HepG2 (cell line): ENCODE measurements at regions not wholly inside any gene's neighbourhood (a gene's known extent, or its start where the extent isn't known, plus 50 kb on each side); places are given as distances from the start of the nearest gene placed in this dataset.

ENCODE experiments used
- ATAC-seq: fragments of 200-7000 bp; cut with Tn5 transposase; 3 replicates; pipeline ENCODE4 v1.9.1; 2020; ENCODE audit warnings: mild to moderate bottlenecking, moderate library complexity
- BruUV-seq: library from RNA; stranded (reverse); fragments of 400-500 nt; replicated peaks from 2 replicates; lab custom pipeline; 2021; lab: Mats Ljungman, UMichigan
- CTCF ChIA-PET: fragments of 300-600 bp; formaldehyde crosslinking; extraction: SDS; loops from one replicate; lab custom pipeline; 2021; ENCODE audit warnings: low total read pairs, inconsistent platforms, low intra/inter-chr PET ratio; lab: Yijun Ruan, JAX
- POLR2A ChIA-PET: fragments of 350-600 bp; sonication (Branson Sonifier 250); formaldehyde crosslinking; loops from one replicate; lab custom pipeline; 2020; ENCODE audit warnings: antibody characterized with exemption, inconsistent platforms; lab: Yijun Ruan, JAX
- DNase-seq: peaks from one replicate; pipeline ENCODE4 v3.0.0-alpha.2; 2015; ENCODE audit warnings: low spot score
- FAIRE-seq: peaks from 3 replicates; lab custom pipeline; 2011; peaks lifted over from hg19 to GRCh38; lab: Jason Lieb, UNC
- H2AFZ ChIP-seq: one replicate; pipeline ENCODE4 v1.6.1; 2011; ENCODE audit warnings: low read length, inconsistent platforms
- H3K27ac ChIP-seq: fragments of 300-600 bp; 3 replicates; pipeline ENCODE4 v1.8.0; 2011; ENCODE audit warnings: mixed run types, mild to moderate bottlenecking, mixed read lengths, low read length, inconsistent platforms; ENCODE audit not compliant: insufficient read depth; ENCODE audit errors: extremely low read length
- H3K27me3 ChIP-seq, 2 experiments: fragments of 200-600 bp in 1 of 2; 2 replicates in 1 of 2; 3 replicates in 1 of 2; pipeline versions ENCODE4 v1.6.0 to v1.8.0; 2011; ENCODE audit warnings: low read length in 2 of 2, mild to moderate bottlenecking in 2 of 2, moderate library complexity in 2 of 2, inconsistent platforms in 1 of 2; ENCODE audit not compliant: insufficient read depth in 2 of 2, control insufficient read depth in 1 of 2
- H3K36me3 ChIP-seq, 2 experiments: fragments of 200-600 bp in 1 of 2; replicated peaks in 1 of 2; 2 replicates in 1 of 2; 3 replicates in 1 of 2; pipeline versions ENCODE4 v1.5.1 to v1.8.0; 2011; ENCODE audit warnings: low read length in 2 of 2, inconsistent platforms in 1 of 2; ENCODE audit not compliant: insufficient read depth in 2 of 2, control insufficient read depth in 1 of 2
- H3K4me1 ChIP-seq: 2 replicates; pipeline ENCODE4 v1.5.1; 2012; ENCODE audit warnings: low read length, inconsistent platforms; ENCODE audit not compliant: insufficient read depth
- H3K4me2 ChIP-seq: 2 replicates; pipeline ENCODE4 v1.6.0; 2011; ENCODE audit warnings: low read depth, low read length, inconsistent platforms
- H3K4me3 ChIP-seq, 3 experiments: fragments of 200-600 bp in 1 of 3; sonication (generic), shearing (Covaris generic) in 1 of 3; replicated peaks in 1 of 3; 2 replicates each; pipeline ENCODE4 v1.5.1; 2011 to 2016; ENCODE audit warnings: low read length in 3 of 3, inconsistent platforms in 2 of 3, low read depth in 2 of 3, mild to moderate bottlenecking in 2 of 3, control low read depth in 1 of 3, mixed read lengths in 1 of 3; ENCODE audit not compliant: insufficient read depth in 1 of 3
- H3K79me2 ChIP-seq: one replicate; pipeline ENCODE4 v1.6.1; 2011; ENCODE audit warnings: low read length, inconsistent platforms; ENCODE audit not compliant: insufficient read depth
- H3K9ac ChIP-seq: 2 replicates; pipeline ENCODE4 v1.6.0; 2011; ENCODE audit warnings: mild to moderate bottlenecking, low read depth, low read length, inconsistent platforms; ENCODE audit not compliant: insufficient read depth
- H3K9me3 ChIP-seq: 2 replicates; pipeline ENCODE4 v1.5.1; 2012; ENCODE audit warnings: mild to moderate bottlenecking, low read length
- H4K20me1 ChIP-seq: 2 replicates; pipeline ENCODE4 v1.6.0; 2011; ENCODE audit warnings: inconsistent platforms, mild to moderate bottlenecking, low read length, moderate library complexity; ENCODE audit not compliant: insufficient read depth
- ELF3 ChIP-seq: IDR thresholded peaks from 2 replicates; pipeline ENCODE4 v1.6.1; 2016; ENCODE audit warnings: missing genetic modification reagents, missing compliant biosample characterization
- FOXC1 ChIP-seq: sonication (generic); formaldehyde crosslinking; IDR thresholded peaks from 2 replicates; pipeline ENCODE4 v1.8.0; 2022; ENCODE audit warnings: mild to moderate bottlenecking, missing genetic modification reagents, borderline replicate concordance
- GMEB2 ChIP-seq: IDR thresholded peaks from 2 replicates; pipeline ENCODE4 v1.6.1; 2016; ENCODE audit warnings: missing biosample characterization, missing genetic modification reagents, low read depth
- HIC2 ChIP-seq: sonication (generic); formaldehyde crosslinking; IDR thresholded peaks from 2 replicates; pipeline ENCODE4 v1.9.0; 2022; ENCODE audit warnings: low read depth, missing genetic modification reagents
- HNF4A ChIP-seq: sonication (generic); formaldehyde crosslinking; IDR thresholded peaks from 2 replicates; pipeline ENCODE4 v1.4.0; 2020; ENCODE audit warnings: missing genetic modification reagents
- IRF1 ChIP-seq: sonication (generic); formaldehyde crosslinking; IDR thresholded peaks from 2 replicates; pipeline ENCODE4 v1.4.0; 2020; ENCODE audit warnings: low read depth, mild to moderate bottlenecking, missing genetic modification reagents
- IRF2 ChIP-seq: IDR thresholded peaks from 2 replicates; pipeline ENCODE4 v1.6.1; 2018; ENCODE audit warnings: missing genetic modification reagents, missing compliant biosample characterization
- JDP2 ChIP-seq: sonication (generic); formaldehyde crosslinking; IDR thresholded peaks from 2 replicates; pipeline ENCODE4 v1.8.1; 2022; ENCODE audit warnings: missing genetic modification reagents, borderline replicate concordance
- MZF1 ChIP-seq: sonication (generic); formaldehyde crosslinking; IDR thresholded peaks from 2 replicates; pipeline ENCODE4 v1.8.1; 2023; ENCODE audit warnings: mild to moderate bottlenecking, missing genetic modification reagents, borderline replicate concordance
- RNF2 ChIP-seq: fragments of 450-650 bp; conservative IDR thresholded peaks from 2 replicates; pipeline ENCODE4 v1.6.1; 2016; ENCODE audit warnings: low read depth
- SALL1 ChIP-seq: sonication (generic); formaldehyde crosslinking; IDR thresholded peaks from 2 replicates; pipeline ENCODE4 v1.8.0; 2022; ENCODE audit warnings: mild to moderate bottlenecking, missing genetic modification reagents
- SP1 ChIP-seq, 2 experiments: fragments of 450-650 bp in 1 of 2; sonication (generic) in 1 of 2; formaldehyde crosslinking in 1 of 2; IDR thresholded peaks; 2 replicates each; pipeline versions ENCODE4 v1.4.0 to v1.6.1; 2016 to 2020; ENCODE audit warnings: missing genetic modification reagents in 1 of 2
- SSRP1 ChIP-seq: IDR thresholded peaks from 2 replicates; pipeline ENCODE4 v1.6.1; 2016; ENCODE audit warnings: control low read depth
- TBX3 ChIP-seq: fragments of 450-650 bp; IDR thresholded peaks from 2 replicates; pipeline ENCODE4 v1.6.1; 2017; ENCODE audit warnings: antibody characterized with exemption, mild to moderate bottlenecking, inconsistent platforms, borderline replicate concordance
- TIGD3 ChIP-seq: sonication (generic); formaldehyde crosslinking; IDR thresholded peaks from 2 replicates; pipeline ENCODE4 v1.5.1; 2020; ENCODE audit warnings: mild to moderate bottlenecking, missing genetic modification reagents, borderline replicate concordance
- ZFAT ChIP-seq: sonication (generic); formaldehyde crosslinking; conservative IDR thresholded peaks from 2 replicates; pipeline ENCODE4 v1.8.1; 2023; ENCODE audit warnings: missing genetic modification reagents, inconsistent platforms
- ZNF468 ChIP-seq: sonication (generic); formaldehyde crosslinking; IDR thresholded peaks from 2 replicates; pipeline ENCODE4 v1.8.0; 2022; ENCODE audit warnings: mild to moderate bottlenecking, moderate library complexity, missing genetic modification reagents
- ZNF567 ChIP-seq: sonication (generic); formaldehyde crosslinking; IDR thresholded peaks from 2 replicates; pipeline ENCODE4 v1.8.1; 2023; ENCODE audit warnings: mild to moderate bottlenecking, missing genetic modification reagents, borderline replicate concordance
- ZNF572 ChIP-seq: sonication (generic); formaldehyde crosslinking; IDR thresholded peaks from 2 replicates; pipeline ENCODE4 v1.5.1; 2020; ENCODE audit warnings: mild to moderate bottlenecking, missing genetic modification reagents
- WGBS: methylation state at CpG from one replicate; pipeline ENCODE4 v1.1.6; 2017; ENCODE audit warnings: low lambda C conversion rate; 5-methylcytosine and 5-hydroxymethylcytosine counted together
- in situ Hi-C: cut with HindIII; loops from 2 replicates; pipeline ENCODE4 v1.10.0; 2017; ENCODE audit warnings: low pct_unique_long_range_greater_than_20kb; ENCODE audit not compliant: extremely low pct_ligation_motif_present
- intact Hi-C: fragments of 100-400 bp; cut with micrococcal nuclease; formaldehyde crosslinking; loops from one replicate; pipeline ENCODE4 v1.10.0; 2022; ENCODE audit not compliant: unreplicated experiment

GRCh38 chr5:4100739-4101138 lies 505.1 kb downstream of the IRX1 start:
- POLR2A ChIA-PET = no interaction called here
- WGBS = 8% methylated on average over 14 of the region's 14 CpGs
- H3K27me3 ChIP-seq = no peaks in the 10 kb centered on the region
- in situ Hi-C loops (no loop called here), intact Hi-C loops (no loop called here)
- BruUV-seq = no TSS peak
- H3K27ac ChIP-seq = no peak overlapping the region
- H3K4me3 ChIP-seq = no peak overlapping the region
- H3K79me2 ChIP-seq = no peaks in the 10 kb centered on the region
- FAIRE-seq = no peak
- H3K36me3 ChIP-seq = no peaks in the 10 kb centered on the region
- no peaks in the 10 kb centered on the region for H3K4me1 ChIP-seq
- CTCF ChIA-PET = no interaction called here
- peaks cover 64% of the 10 kb centered on the region for H3K9me3 ChIP-seq
- H2AFZ ChIP-seq = no peak overlapping the region
- TF ChIP-seq SSRP1 (CRISPR knock-in tag) = no peak
- no peak for TF ChIP-seq ELF3 (CRISPR knock-in tag)
- TF ChIP-seq JDP2 (CRISPR knock-in tag) = no peak
- no peak for TF ChIP-seq TBX3
- no peak for TF ChIP-seq ZNF572 (CRISPR knock-in tag)
- TF ChIP-seq IRF2 (CRISPR knock-in tag) = no peak
- TF ChIP-seq HNF4A (CRISPR knock-in tag) = no peak
- TF ChIP-seq FOXC1 (CRISPR knock-in tag) = no peak
- no peak for TF ChIP-seq ZNF567 (CRISPR knock-in tag)
- no peak for TF ChIP-seq SALL1
- no peak for TF ChIP-seq TIGD3 (CRISPR knock-in tag)
- no peak for TF ChIP-seq MZF1 (CRISPR knock-in tag)
- TF ChIP-seq HIC2 (CRISPR knock-in tag) = no peak
- no peak for TF ChIP-seq GMEB2 (CRISPR knock-in tag)
- TF ChIP-seq IRF1 (CRISPR knock-in tag) = no peak
- TF ChIP-seq RNF2 = no peak
- no peak for TF ChIP-seq ZNF468 (CRISPR knock-in tag)
- no peak for TF ChIP-seq ZFAT (CRISPR knock-in tag)
- TF ChIP-seq SP1 (IDR thresholded peaks at IDR 0.05) = no peak
- no peak for TF ChIP-seq SP1 (CRISPR knock-in tag; IDR thresholded peaks at IDR 0.05)
- no peak overlapping the region for H3K4me2 ChIP-seq
- no peak overlapping the region for H3K9ac ChIP-seq
- ATAC-seq = no peak
- H4K20me1 ChIP-seq = no peaks in the 10 kb centered on the region
- DNase-seq = no peak
